ENCODE measurements at regions not wholly inside any gene's neighbourhood (a gene's known extent, or its start where the extent isn't known, plus 50 kb on each side); places are given as distances from the start of the nearest gene placed in this dataset.

DNA sequence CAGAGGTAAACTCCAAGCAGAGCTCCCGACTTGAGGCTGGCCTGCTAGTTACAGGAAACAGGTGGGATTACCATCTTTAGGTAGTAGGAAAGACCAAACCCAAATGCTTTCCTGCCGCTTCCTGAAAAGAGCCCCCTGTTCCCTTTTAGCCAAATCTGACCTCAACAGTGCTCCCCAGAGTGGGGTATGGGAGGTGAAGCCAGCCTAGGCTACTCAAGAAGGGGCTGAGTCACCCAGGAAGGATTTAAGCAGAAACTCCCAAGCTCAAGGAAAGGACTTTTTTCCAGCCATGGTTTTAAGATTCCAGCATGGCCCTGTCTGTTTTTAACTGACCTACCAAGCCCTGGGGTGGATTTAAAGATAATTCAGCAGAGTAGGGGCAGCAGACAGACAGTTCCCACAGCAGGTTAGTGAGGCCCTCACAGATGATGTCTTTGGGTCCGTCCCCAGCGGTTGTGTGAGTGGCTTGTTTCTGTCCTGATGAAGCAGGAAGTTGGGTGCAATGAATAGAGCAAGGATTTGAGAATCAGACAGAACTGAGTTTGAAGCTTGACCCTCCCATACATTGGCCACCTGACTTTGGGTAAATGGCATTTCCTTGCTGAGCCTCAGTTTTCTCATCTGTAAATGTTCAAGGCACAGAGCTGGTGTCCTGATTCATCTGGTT lies 76.9 kb upstream of the MAFB start:
- TF ChIP-seq, protein P1, sequence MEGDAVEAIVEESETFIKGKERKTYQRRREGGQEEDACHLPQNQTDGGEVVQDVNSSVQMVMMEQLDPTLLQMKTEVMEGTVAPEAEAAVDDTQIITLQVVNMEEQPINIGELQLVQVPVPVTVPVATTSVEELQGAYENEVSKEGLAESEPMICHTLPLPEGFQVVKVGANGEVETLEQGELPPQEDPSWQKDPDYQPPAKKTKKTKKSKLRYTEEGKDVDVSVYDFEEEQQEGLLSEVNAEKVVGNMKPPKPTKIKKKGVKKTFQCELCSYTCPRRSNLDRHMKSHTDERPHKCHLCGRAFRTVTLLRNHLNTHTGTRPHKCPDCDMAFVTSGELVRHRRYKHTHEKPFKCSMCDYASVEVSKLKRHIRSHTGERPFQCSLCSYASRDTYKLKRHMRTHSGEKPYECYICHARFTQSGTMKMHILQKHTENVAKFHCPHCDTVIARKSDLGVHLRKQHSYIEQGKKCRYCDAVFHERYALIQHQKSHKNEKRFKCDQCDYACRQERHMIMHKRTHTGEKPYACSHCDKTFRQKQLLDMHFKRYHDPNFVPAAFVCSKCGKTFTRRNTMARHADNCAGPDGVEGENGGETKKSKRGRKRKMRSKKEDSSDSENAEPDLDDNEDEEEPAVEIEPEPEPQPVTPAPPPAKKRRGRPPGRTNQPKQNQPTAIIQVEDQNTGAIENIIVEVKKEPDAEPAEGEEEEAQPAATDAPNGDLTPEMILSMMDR (IDR thresholded peaks at IDR 0.05; ENCODE audit: extremely low read depth in 1 of 2, insufficient read depth in 1 of 2, low read depth in 1 of 2, low read length in 2 of 2): no peak
- TF ChIP-seq POLR2A (IDR thresholded peaks at IDR 0.05; ENCODE audit: low read depth, low read length) (no peak), EZH2 (IDR thresholded peaks at IDR 0.05; ENCODE audit: borderline replicate concordance, low read depth, low read length, severe bottlenecking) (no peak), GATA2 (IDR thresholded peaks at IDR 0.05; ENCODE audit: insufficient read depth, insufficient read length, low read depth, low read length) (no peak), POLR2AphosphoS5 (IDR thresholded peaks at IDR 0.05; ENCODE audit: insufficient read depth, low read depth, low read length) (no peak), JUN (IDR thresholded peaks at IDR 0.05; ENCODE audit: borderline replicate concordance, insufficient read depth, insufficient read length, low read depth) (no peak), FOS (IDR thresholded peaks at IDR 0.05; ENCODE audit: borderline replicate concordance, insufficient read depth, low read length) (no peak), MYC (IDR thresholded peaks at IDR 0.05; ENCODE audit: low read depth, low read length) (no peak)
- TF ChIP-seq, protein P2, sequence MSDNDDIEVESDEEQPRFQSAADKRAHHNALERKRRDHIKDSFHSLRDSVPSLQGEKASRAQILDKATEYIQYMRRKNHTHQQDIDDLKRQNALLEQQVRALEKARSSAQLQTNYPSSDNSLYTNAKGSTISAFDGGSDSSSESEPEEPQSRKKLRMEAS (IDR thresholded peaks at IDR 0.05; ENCODE audit: insufficient read depth, insufficient read length): no peak
